Upper lobe of left lung (tissue), 6 donors: ENCODE measurements at regions not wholly inside any gene's neighbourhood (a gene's known extent, or its start where the extent isn't known, plus 50 kb on each side); places are given as distances from the start of the nearest gene placed in this dataset.

ENCODE experiments used
- ATAC-seq, 2 donors: fragments of 200-7000 bp; cut with Tn5 transposase; one replicate each; pipeline ENCODE4 v1.9.1; 2022; ENCODE audit warnings: mild to moderate bottlenecking in 2 of 2, moderate library complexity in 2 of 2; ENCODE audit not compliant: low FRiP score in 2 of 2
- DNase-seq, 2 donors: peaks; one replicate each; pipeline ENCODE4 v3.0.0-alpha.2; 2019 to 2020
- H3K27ac ChIP-seq, 4 donors: fragments of 200-600 bp; sonication (generic); one replicate each; pipeline ENCODE4 v1.5.1; 2016 to 2019
- H3K27me3 ChIP-seq, 4 donors: fragments of 200-600 bp; sonication (generic); one replicate each; pipeline ENCODE4 v1.5.1; 2017 to 2019
- H3K36me3 ChIP-seq, 4 donors: fragments of 200-600 bp; sonication (generic); one replicate each; pipeline ENCODE4 v1.5.1; 2016 to 2019
- H3K4me1 ChIP-seq, 4 donors: fragments of 200-600 bp; sonication (generic); one replicate each; pipeline ENCODE4 v1.5.1; 2018 to 2019
- H3K4me3 ChIP-seq, 4 donors: fragments of 200-600 bp; sonication (generic); one replicate each; pipeline ENCODE4 v1.5.1; 2017 to 2019; ENCODE audit warnings: mild to moderate bottlenecking in 2 of 4, moderate library complexity in 1 of 4
- H3K9me3 ChIP-seq, 4 donors: fragments of 200-600 bp; sonication (generic); one replicate each; pipeline ENCODE4 v1.5.1; 2018 to 2019
- CTCF ChIP-seq, 6 experiments: fragments of 450-650 bp in 4 of 6; fragments of 200-600 bp in 2 of 6; sonication (generic) in 2 of 6; IDR thresholded peaks; one replicate each; pipeline ENCODE4 v1.5.1; 2016 to 2019; ENCODE audit warnings: antibody characterized with exemption in 6 of 6
- EP300 ChIP-seq, 4 donors: sonication (generic); formaldehyde crosslinking; IDR thresholded peaks; one replicate each; pipeline ENCODE4 v1.5.1; 2017; ENCODE audit warnings: antibody characterized with exemption in 4 of 4, control low read depth in 2 of 4
- POLR2A ChIP-seq, 4 donors: fragments of 450-650 bp; IDR thresholded peaks; one replicate each; pipeline ENCODE4 v1.5.1; 2016 to 2017; ENCODE audit warnings: antibody characterized with exemption in 4 of 4, mild to moderate bottlenecking in 2 of 4
- POLR2AphosphoS5 ChIP-seq, 2 donors: sonication (generic); formaldehyde crosslinking; IDR thresholded peaks; one replicate each; pipeline ENCODE4 v1.5.1; 2017; ENCODE audit warnings: antibody characterized with exemption in 2 of 2
- WGBS, 2 donors: methylation state at CpG; one replicate each; pipeline ENCODE4 v1.1.5; 2017 to 2018; 5-methylcytosine and 5-hydroxymethylcytosine counted together
- donor health status: DM: no; HTN: no; CAD: no; lungs with moderate emphysema.
- donor health status: DM: no; HTN: yes; CAD: no; lungs with severe emphysema.

DNA sequence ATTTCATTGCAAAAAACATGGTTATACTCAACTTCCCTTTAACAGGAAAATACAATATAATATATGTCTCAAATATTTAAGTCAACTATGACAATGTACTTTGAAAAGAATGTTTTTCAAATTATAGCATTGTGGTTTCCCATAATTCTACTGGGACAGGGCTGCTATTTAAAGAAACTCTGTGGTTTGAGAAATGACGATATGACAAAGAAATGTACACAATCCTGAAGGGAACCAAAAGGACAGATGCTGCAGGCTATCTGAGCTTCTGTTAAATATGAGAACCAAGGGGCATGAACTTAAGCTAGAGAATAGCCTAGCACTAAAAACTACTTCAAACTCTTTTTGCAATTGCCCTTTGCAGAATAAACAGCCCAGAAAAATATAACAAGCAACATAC, 415.9 kb downstream of the GRB14 start:
- H3K4me1 ChIP-seq = no peaks in the 10 kb centered on the region
- H3K9me3 ChIP-seq = no peaks in the 10 kb centered on the region
- no peaks in the 10 kb centered on the region for H3K27me3 ChIP-seq
- 11 to 16% methylated on average over 1 of the region's 1 CpG for whole genome bisulfite sequencing, 2 donors
- TF ChIP-seq CTCF (IDR thresholded peaks at IDR 0.05) (no peak), POLR2A (IDR thresholded peaks at IDR 0.05) (no peak), POLR2AphosphoS5 (IDR thresholded peaks at IDR 0.05) (no peak), EP300 (IDR thresholded peaks at IDR 0.05) (no peak)
- no peak overlapping the region for H3K4me3 ChIP-seq
- DNase-seq = no peak
- ATAC-seq = no peak
- no peaks in the 10 kb centered on the region for H3K36me3 ChIP-seq
- H3K27ac ChIP-seq = no peak overlapping the region

- no peak for ATAC-seq
- no peaks in the 10 kb centered on the region for H3K27me3 ChIP-seq
- DNase-seq = no peak
- no peak overlapping the region for H3K27ac ChIP-seq
- 77 to 81% methylated on average over 3 of the region's 3 CpGs for WGBS, 2 donors
- no peak for TF ChIP-seq CTCF (IDR thresholded peaks at IDR 0.05)
- no peak for TF ChIP-seq EP300 (IDR thresholded peaks at IDR 0.05)
- no peak for TF ChIP-seq POLR2AphosphoS5 (IDR thresholded peaks at IDR 0.05)
- no peak for TF ChIP-seq POLR2A (IDR thresholded peaks at IDR 0.05)
- no peak overlapping the region for H3K4me3 ChIP-seq
- H3K36me3 ChIP-seq = no peaks in the 10 kb centered on the region
- peaks cover 0 to 3% (median 0%) of the 10 kb centered on the region in 4 donors for H3K9me3 ChIP-seq
- no peaks in the 10 kb centered on the region for H3K4me1 ChIP-seq
These were observed 418.2 kb downstream of the GRB14 start for GRCh38 chr2:164203131-164203530.

- H3K4me1 ChIP-seq = no peaks in the 10 kb centered on the region
- no peak overlapping the region for H3K27ac ChIP-seq
- H3K36me3 ChIP-seq = no peaks in the 10 kb centered on the region
- TF ChIP-seq EP300 (IDR thresholded peaks at IDR 0.05) = no peak
- no peak for TF ChIP-seq POLR2A (IDR thresholded peaks at IDR 0.05)
- TF ChIP-seq POLR2AphosphoS5 (IDR thresholded peaks at IDR 0.05) = no peak
- no peak for TF ChIP-seq CTCF (IDR thresholded peaks at IDR 0.05)
- H3K4me3 ChIP-seq = no peak overlapping the region
- ATAC-seq (no peak), DNase-seq (no peak)
- H3K27me3 ChIP-seq = no peaks in the 10 kb centered on the region
- 54 to 83% methylated on average over 1 of the region's 1 CpG for WGBS, 2 donors
- peaks cover 0 to 3% (median 0%) of the 10 kb centered on the region in 4 donors for H3K9me3 ChIP-seq
These were observed 423.0 kb downstream of the GRB14 start for GRCh38 chr2:164198256-164198655.

GRCh38 chr2:164190700-164191099, 430.6 kb downstream of the GRB14 start:
- 47 to 60% methylated on average over 4 of the region's 4 CpGs for WGBS, 2 donors
- Histone ChIP-seq H3K9me3 (no peaks in the 10 kb centered on the region), H3K27ac (no peak overlapping the region), H3K27me3 (no peaks in the 10 kb centered on the region), H3K4me3 (no peak overlapping the region), H3K4me1 (no peaks in the 10 kb centered on the region), H3K36me3 (no peaks in the 10 kb centered on the region)
- no peak for TF ChIP-seq POLR2AphosphoS5 (IDR thresholded peaks at IDR 0.05)
- no peak for TF ChIP-seq CTCF (IDR thresholded peaks at IDR 0.05)
- no peak for TF ChIP-seq POLR2A (IDR thresholded peaks at IDR 0.05)
- no peak for TF ChIP-seq EP300 (IDR thresholded peaks at IDR 0.05)
- DNase-seq (no peak), ATAC-seq (no peak)

- DNase-seq = no peak
- no peak overlapping the region for H3K4me3 ChIP-seq
- no peaks in the 10 kb centered on the region for H3K9me3 ChIP-seq
- no peak for ATAC-seq
- H3K27me3 ChIP-seq = no peaks in the 10 kb centered on the region
- no peak for TF ChIP-seq CTCF (IDR thresholded peaks at IDR 0.05)
- 80 to 85% methylated on average over 2 of the region's 2 CpGs for WGBS, 2 donors
- H3K4me1 ChIP-seq = no peaks in the 10 kb centered on the region
- no peaks in the 10 kb centered on the region for H3K36me3 ChIP-seq
- H3K27ac ChIP-seq = no peak overlapping the region
These were observed 431.4 kb downstream of the GRB14 start for GRCh38 chr2:164189851-164190250.
